ENCODE measurements at regions not wholly inside any gene's neighbourhood (a gene's known extent, or its start where the extent isn't known, plus 50 kb on each side); places are given as distances from the start of the nearest gene placed in this dataset.

GRCh38 chr16:5502944-5503343 lies 405.3 kb upstream of the EEF2KMT start:
- DNase-seq (ENCODE audit: extremely low read depth, low read depth): no peak
- no peak for TF ChIP-seq CTCF (IDR thresholded peaks at IDR 0.05; ENCODE audit: low read depth, low read length)

GRCh38 chr16:5502467-5502869 lies 404.9 kb upstream of the EEF2KMT start:
- TF ChIP-seq CTCF (IDR thresholded peaks at IDR 0.05; ENCODE audit: low read depth, low read length): no peak
- no peak for DNase-seq (ENCODE audit: extremely low read depth, low read depth)

GRCh38 chr16:5500526-5500925 lies 402.9 kb upstream of the EEF2KMT start:
- TF ChIP-seq CTCF (IDR thresholded peaks at IDR 0.05; ENCODE audit: low read depth, low read length): no peak
- no peak for DNase-seq (ENCODE audit: extremely low read depth, low read depth)

- no peak for TF ChIP-seq CTCF (IDR thresholded peaks at IDR 0.05; ENCODE audit: low read depth, low read length)
- DNase-seq (ENCODE audit: extremely low read depth, low read depth): no peak
Measured at GRCh38 chr16:5498562-5498961, 401.0 kb upstream of the EEF2KMT start.

GRCh38 chr16:5496013-5496412 lies 398.4 kb upstream of the EEF2KMT start:
- no peak for TF ChIP-seq CTCF (IDR thresholded peaks at IDR 0.05; ENCODE audit: low read depth, low read length)
- no peak for DNase-seq (ENCODE audit: extremely low read depth, low read depth)

- DNase-seq (ENCODE audit: extremely low read depth, low read depth): no peak
- TF ChIP-seq CTCF (IDR thresholded peaks at IDR 0.05; ENCODE audit: low read depth, low read length): no peak
Measured at GRCh38 chr16:5490499-5490898, 392.9 kb upstream of the EEF2KMT start.

- TF ChIP-seq CTCF (IDR thresholded peaks at IDR 0.05; ENCODE audit: low read depth, low read length): no peak
Measured at GRCh38 chr16:5488581-5488980, 391.0 kb upstream of the EEF2KMT start.

More at GRCh38 chr16:5488581-5488980, 391.0 kb upstream of the EEF2KMT start:
- no peak for DNase-seq (ENCODE audit: extremely low read depth, low read depth)
